Kasumi-1 (cell line): ENCODE measurements at regions not wholly inside any gene's neighbourhood (a gene's known extent, or its start where the extent isn't known, plus 50 kb on each side); places are given as distances from the start of the nearest gene placed in this dataset.
"Not testable (repeated sequence)": the region's sequence is repeated elsewhere in the genome, so short reads cannot be mapped to it uniquely, and the experiment has no call there.

ENCODE experiments used
- DNase-seq, 2 experiments: peaks; one replicate each; lab custom pipeline; 2025; lab: John Stamatoyannopoulos, UW

DNA sequence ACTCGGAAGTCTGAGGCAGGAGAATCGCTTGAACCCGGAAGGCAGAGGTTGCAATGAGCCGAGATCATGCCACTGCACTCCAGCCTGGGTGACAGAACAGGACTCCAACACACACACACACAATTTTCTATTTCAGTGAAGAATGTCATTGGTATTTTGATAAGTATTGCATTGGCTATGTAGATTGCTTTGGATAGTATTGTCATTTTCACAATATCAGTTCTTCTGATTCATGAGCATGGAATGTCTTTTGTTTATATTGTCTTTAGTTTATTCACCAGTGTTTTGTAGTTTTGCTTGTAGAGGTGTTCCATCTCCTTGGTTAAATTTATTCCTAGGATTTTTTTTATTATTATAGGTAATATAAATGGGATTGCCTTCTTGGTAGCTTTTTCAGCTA lies 693.4 kb upstream of the SYT4 start:
- no peak for DNase-seq

DNA sequence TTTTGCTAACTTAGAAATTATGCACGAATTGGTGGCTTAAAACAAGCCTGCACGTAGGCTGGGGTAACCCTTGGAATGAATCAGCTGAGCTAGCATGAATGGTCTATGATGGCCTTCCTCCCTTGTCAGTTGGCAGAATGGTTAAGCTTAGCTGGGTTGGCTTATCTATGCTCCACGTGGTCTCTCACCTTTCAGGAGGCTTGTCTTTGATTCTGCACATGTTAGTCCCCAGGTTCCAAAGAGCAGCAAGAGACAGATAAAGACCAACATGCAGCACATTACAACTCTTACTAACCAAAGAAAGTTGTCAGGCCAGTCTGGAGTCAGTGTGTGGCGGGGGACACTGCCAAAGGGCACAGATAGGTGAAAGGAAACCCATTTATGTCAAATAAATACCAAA lies 700.9 kb upstream of the SYT4 start:
- DNase-seq: no peak

DNA sequence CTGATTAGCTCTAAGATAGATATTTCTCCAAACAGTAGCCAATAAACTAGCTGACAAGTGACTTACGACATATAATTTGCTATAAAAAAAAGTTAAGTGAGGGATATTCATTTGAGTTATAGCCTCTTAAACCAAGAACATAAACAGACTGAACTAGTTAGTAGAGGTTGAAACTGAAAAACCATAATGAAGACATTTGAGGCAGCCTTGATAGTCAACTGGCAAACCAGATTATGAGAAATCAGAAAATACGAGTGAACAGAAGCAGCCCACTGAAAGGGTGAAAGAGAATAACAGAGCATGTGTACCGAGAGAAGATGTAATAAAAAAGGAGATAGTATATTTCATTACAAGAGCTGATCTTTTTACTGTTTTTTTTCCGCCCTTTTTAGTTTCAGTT lies 698.1 kb upstream of the SETBP1 start:
- no peak for DNase-seq

DNA sequence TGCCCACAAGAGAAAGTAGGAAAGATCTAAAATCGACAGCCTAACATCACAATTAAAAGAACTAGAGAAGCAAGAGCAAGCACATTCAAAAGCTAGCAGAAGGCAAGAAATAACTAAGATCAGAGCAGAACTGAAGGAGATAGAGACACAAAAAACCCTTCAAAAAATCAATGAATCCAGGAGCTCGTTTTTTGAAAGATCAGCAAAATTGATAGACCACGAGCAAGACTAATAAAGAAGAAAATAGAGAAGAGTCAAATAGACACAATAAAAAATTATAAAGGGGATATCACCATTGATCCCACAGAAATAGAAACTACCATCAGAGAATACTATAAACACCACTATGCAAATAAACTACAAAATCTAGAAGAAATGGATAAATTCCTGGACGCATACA lies 693.6 kb upstream of the SETBP1 start:
- DNase-seq: not testable (repeated sequence)

DNA sequence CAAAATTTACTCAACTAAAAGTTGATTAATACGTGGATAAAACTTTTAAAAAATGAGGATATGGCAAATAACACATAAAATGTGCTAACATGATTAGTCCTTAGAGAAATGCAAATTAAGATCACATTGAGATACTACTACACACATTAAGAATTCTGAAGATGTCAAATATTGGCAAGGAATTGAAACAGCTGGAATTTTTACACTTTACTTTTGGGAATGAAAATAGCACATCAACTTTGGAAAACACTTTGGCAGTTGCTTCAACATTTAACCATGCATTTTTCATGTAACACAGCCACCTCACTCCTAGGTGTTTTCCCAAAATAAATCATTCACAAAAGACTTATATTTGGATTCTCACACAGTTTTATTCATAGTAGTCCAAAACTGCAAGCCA lies 687.9 kb upstream of the SETBP1 start:
- no peak for DNase-seq

DNA sequence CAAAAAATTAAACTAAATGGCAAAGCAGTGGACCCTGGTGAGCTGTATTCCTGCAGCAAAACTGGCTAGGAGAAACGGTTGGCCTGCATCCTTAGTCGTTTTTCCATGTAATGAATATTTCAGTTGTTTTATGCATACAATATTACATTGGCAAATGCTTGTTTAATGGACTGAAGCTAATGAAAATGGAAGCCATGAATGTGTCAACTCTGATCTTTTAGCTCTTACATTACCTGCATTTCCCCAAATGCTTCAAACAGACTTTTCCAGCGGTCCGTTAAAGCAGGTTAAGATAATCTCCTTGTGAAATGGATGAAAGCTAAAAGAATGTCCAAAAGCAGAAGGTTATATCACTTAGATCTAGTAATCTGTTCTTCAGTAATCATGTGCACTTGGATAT lies 686.3 kb upstream of the SETBP1 start:
- DNase-seq: no peak

DNA sequence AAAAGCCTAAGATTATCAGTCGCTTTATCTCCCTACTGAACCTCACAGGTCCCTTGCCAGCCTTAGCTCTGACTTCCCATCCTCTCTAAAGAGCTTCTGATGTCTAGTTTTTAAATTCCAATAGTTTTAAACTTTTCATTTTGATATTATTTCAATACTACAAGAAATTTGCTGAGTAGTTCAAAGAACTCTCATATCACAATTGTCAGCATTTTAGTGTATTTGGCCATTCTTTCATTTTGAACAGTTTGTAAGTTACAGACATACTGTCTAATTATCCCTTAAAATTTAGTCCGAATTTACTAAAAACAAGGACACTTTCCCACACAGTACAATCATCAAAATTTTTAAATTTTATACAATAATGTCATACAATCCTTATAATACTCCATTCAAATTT lies 666.8 kb upstream of the SETBP1 start:
- DNase-seq: no peak

DNA sequence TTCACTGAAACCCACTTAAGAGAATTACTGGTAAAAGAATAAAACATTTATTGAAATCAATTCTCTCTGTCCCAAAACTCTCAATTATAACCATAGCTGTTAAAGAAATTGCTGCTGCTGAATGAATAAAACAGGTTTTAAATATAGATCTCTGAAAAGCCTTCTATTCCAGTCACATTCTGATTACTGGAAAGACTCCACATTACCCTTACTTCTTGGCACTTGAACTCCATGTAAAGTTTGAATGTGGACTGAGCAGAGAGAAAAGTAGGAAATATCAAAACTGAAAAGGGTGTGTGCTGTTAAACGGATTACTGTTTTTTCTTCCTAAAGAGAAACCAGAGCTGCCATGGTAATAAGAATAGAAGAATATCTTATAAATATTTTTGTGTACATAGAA lies 655.3 kb upstream of the SETBP1 start:
- DNase-seq: no peak

DNA sequence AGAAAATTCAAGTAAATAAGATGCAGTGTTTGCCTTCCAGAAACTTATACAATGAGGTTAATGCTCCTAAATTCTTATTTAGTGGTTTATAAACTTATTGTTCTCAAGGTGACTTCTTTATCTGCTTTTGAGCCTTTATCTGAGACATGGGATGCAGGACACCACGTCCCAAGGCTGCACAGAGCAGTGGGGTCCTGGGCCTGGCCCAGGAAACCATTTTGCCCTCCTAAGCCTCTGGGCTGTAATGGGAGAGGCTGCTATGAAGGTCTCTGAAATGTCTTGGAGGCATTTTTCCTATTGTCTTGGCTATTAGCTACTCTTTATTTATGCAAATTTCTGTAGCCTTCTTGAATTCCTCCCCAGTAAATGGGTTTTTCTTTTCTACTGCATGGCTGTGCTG lies 652.6 kb upstream of the SETBP1 start:
- no peak for DNase-seq

DNA sequence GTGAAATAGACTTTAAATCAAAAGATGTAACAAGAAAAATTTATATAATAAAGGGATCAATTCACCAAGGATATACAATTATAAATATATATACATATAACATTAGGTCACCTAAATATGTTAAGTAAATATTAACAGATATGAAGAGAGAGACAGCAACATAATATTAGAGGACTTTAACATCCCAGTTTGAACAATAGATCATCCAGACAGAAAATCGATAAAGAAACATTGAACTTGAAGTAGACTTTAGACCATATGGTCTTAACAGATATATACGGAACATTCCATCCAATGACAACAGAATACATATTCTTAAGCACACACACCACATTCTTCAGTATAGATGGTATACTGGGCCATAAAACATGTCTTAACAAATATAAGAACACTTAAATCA lies 649.6 kb upstream of the SETBP1 start:
- DNase-seq: no peak

DNA sequence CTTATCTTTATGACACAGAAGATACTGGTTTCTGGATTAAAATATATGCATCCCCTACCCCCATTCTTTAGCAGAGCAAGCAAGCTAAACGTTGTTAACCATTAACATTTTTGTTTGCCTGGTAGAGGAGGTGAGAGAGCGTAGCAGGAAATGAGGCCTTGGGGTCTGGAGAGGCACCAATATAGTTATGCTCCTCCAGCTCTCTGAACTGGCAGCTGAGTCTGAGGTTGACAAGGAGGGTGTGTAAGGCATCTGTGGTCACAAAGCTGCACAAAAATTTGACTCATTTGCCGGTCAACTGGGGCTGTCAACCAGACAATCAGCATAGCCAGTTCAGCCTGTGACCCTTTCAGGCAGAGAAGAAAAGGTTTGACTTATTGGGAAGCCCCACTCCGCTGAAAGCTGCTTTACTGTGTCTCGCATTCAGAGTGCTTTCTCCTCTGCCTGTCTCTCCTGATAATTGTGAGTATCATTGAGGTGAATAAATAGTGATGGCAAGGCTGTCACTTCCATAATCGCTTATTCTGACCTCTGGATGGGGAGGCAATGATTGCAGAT lies 647.5 kb upstream of the SETBP1 start:
- no peak for DNase-seq

DNA sequence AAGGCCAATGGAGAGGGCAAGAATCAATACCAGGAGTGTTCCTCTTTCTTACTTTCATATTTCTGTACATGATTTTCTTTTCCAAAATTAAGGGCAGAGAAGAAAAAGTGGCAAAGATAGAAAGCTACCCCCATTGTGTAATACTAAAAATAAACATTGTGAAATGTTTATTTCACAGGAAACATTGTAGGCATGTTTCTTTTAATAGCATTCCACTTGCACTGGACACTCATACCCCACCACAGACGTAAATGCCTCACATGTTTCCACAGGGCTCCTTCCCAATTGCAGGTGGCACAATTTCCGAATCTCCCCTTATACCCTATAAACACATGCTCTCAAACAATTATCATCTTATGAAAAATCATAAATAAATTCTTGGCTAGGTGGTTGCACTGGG lies 645.1 kb upstream of the SETBP1 start:
- DNase-seq: no peak

DNA sequence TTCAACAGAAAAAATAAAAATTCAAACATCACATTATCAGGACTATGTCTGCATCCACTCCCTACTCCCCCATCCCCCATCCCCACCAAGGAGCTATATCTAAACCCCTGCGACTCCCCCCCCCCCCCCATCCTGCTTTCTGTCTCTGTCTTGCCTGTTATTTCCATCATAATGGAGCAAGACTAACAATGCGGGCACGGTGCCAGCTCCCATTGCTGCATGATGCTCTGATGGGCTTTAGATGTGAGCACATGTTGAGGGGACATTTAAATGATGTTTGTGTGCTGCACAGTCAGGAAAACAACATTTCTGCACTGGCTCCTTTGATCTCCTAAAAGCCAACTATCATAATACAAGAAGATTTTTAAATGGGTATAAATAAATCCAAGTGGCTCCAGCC lies 644.2 kb upstream of the SETBP1 start:
- no peak for DNase-seq

DNA sequence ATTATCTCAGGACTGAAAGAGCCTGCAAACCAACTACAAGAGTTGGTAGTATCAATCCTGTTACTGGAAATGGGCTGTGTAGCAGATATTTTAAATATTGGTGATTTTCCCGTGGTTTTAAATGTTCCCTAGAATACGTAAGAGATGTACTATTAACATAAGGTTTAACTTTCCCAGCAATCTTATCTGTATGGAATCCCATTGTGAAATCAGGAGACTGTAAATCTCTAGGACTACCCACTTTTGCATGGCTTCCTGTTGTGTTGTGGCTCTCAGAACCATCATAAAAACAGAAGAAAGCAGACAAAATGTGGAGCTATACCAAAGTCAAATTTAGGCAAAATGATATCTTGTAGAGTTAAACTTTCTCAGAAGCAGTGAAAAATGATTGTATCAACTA lies 641.5 kb upstream of the SETBP1 start:
- DNase-seq: no peak

DNA sequence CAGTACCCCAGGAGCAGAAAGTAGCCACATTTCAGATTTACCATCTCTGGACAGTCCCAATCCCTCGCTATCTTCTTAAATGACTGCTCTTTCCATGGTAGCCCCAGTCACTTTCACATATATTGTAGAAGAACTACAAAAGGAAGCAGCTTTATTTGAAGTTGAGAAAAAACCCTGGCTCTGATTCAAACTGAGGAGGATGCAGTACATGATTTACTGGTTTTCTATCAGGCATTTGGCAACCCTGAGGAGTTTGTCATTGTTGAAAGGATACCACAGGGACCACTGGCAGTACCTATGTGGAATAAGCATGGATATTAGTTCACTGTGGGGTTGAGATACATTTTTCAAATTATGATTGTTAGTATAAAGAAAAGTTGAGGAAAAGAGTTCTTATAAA lies 640.9 kb upstream of the SETBP1 start:
- DNase-seq: no peak

DNA sequence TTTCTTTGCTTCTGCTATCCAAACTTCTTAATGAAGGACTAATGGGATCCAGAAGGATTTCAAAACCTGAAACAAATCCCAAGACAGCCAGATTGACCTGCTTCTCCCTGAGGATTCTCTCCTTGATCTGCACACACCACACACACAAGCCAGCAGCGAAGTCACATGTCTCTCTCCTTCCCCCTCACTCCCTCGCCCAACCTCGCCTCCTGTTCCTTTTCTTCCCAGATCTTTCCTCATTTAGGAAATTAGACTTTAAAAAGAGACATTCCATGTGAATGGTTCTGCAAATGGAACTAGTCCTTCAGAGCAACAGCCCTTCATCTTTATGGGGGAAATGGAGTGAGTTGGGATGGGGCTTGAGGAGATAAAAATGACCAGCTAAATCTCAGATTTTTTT lies 639.1 kb upstream of the SETBP1 start:
- no peak for DNase-seq

DNA sequence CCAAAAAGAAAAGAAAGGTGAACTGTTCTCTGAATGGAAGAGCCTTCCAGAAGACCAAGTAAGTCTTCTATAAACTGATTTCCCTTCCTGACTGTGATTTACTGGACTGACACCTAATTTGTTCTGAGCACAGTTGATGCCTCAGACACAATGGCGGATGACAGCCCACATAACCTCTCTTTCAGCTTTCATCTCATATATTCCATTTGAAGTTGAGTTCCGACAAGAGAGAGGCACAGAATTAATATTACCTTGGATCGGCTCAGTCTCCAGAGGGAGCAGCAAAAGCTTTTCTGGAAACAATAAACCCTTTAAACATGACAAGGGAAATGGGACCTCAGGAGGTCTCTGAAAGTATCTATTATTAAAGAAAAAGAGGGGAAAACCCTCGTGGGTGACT lies 638.7 kb upstream of the SETBP1 start:
- no peak for DNase-seq

DNA sequence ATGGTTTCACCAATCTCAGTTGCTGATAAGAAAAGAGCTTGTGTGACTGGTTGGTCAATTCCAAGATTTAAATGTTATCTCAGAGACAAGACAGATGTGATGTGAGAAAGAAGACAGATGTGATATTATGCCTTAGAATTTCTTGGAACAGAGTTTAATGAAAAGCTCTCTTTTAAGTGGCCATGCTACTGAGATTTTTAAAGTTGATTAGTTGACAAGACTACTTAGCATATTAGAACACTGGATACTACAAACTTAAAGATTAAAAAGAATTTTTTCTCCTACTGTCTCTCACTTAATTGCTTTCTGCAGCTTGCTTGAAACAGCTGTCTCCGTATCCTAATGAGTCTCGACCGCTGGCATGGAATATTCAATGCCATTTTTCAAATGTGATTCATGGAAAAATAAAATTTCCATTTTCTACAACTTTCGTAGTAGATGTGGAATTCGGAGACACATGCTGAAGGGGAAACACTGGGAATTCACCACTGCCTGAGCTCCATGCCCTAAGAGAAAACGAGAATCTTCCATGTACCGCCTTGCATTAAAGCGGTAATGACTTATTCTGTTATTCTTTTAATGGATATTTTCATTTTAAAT lies 634.2 kb upstream of the SETBP1 start:
- no peak for DNase-seq

DNA sequence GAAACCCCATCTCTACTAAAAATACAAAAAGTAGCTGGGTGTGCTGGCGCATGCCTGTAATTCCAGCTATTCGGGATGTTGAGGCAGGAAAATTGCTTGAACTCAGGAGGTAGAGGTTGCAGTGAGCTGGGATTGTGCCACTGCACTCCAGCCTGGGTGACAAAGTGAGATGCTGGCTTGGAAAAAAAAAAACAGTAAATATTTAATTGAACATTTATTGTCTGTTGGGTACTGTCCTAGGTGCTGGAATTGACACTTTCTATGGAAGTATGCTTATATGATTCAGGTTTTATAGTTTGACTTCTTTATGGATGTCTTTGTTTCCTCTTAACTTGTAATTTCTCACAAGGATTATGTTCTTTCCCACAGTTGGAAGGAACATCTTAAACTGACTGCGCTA lies 633.1 kb upstream of the SETBP1 start:
- no peak for DNase-seq

DNA sequence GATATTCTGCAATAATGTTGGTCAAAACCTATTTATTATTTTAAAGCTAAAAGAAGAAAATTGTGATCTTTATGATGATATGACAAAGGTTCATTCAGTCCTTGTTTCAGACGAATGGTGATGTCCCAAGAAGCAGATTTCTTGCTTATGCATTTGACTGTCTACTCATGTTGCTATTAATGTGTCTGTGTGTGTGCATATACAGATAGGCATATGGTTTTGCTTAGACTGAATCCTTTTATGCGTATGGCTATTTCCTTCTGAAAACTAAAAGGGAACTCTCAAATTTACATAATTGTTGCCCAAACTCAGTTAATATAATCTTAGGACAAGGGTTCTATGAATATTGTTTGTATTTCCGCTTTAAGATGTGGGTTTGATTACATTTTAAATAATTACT lies 632.3 kb upstream of the SETBP1 start:
- no peak for DNase-seq

DNA sequence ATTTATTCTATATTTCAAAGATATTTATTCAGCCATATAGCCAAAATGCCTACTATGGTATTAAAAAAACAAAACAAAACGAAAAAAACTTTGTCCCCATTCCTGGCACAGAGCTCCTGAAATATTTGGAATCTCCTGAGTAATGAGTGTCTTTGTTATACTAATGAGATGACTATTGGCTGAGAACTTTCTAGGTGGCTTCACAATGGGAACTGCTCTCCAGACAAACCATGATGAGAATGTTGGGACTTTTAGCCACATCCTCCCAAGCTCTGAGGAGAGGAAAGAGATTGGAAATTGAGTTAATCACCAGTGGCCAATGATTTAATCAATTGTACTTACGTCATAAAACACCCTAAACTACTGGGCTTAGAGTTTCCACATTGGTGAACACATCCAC lies 631.8 kb upstream of the SETBP1 start:
- no peak for DNase-seq

DNA sequence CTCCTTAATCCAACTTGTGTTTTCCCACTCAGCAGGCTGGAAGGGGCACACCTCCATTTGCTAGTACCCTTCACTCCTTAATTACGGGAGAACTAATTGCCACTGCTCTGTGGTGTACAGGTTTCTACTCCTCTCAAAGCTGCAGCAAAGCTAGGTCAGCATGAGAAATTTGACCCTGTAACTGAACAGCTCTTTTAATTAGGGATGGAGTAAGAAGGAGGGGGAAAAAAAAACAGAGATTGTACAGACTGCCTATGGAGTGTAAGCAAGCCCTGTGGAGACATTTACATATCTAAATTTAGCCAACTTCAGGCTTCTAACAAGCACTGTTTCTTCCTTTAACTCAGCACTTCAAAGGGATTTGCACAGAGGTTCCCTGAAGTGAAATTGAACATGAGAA lies 629.7 kb upstream of the SETBP1 start:
- DNase-seq: no peak

DNA sequence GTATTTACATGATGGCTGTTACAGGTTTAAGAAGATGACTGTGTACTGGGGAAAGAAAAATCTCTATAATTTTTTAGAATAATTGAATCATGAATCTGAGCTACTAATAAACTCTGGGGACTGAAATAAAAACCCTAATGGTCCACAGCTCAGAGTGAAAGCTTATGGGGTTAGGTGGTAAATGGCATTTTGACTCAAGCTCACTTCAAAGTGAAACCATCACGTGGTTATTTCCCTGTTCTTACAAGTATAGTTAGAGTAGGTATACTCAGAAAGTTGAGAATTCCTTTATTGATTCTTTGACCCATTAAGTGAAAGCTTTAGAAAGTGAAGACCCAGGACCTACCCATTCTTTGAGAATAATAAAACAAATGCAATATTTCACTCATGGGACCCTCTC lies 626.2 kb upstream of the SETBP1 start:
- DNase-seq: no peak

DNA sequence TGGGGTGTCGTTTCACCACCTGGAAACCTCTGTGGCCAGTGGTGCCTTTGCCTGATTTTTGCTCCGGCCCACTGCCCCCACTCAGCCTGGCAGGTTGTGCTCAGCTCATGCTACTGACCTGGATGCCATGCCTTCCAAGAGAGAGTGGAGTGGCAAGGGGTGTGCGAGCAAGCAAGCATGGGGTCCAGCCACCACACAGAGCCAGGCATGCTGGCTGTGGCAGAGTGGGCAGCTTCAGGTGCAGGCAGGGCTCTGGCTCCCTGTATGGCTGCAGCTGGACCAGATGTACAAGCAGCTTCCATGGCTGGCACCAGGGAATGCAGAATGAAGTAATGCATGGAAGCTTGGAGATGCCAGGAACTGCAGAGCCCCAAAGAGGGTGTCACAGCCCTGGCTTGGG lies 620.5 kb upstream of the SETBP1 start:
- DNase-seq: no peak

DNA sequence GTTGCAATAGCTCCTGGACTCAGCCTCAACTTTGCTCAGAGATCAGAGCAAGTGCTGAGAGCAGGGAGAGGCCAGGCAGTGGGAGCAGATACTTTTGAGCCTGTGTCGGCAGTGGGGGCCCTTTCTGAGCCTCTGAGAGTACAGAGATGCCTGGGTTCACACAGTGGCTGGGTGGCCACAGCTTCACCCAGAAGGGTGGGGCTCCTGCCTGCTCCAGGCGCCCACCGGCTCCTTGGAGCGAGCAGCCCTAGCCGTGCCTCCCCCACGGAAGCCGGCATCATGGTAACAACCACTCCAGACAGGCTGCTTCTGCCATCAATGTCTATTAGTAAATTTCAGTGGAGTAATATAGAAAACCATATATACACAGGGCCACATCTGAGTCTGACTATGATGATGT lies 619.2 kb upstream of the SETBP1 start:
- no peak for DNase-seq
